DOHH2 (cell line): ENCODE measurements at regions not wholly inside any gene's neighbourhood (a gene's known extent, or its start where the extent isn't known, plus 50 kb on each side); places are given as distances from the start of the nearest gene placed in this dataset.

Experiments
- H3F3A ChIP-seq: fragments of 200-600 bp; sonication (generic), shearing (Covaris generic); 2 replicates; pipeline ENCODE4 v1.6.0; 2016; ENCODE audit warnings: antibody characterized with exemption, mild to moderate bottlenecking; ENCODE audit not compliant: control insufficient read depth, insufficient read depth
- H3K27ac ChIP-seq: fragments of 200-600 bp; sonication (generic); 2 replicates; pipeline ENCODE4 v1.5.1; 2014; ENCODE audit warnings: low read depth, mild to moderate bottlenecking, low read length, moderate library complexity
- H3K27me3 ChIP-seq: fragments of 200-600 bp; sonication (generic); 2 replicates; pipeline ENCODE4 v1.6.1; 2014; ENCODE audit warnings: mild to moderate bottlenecking, low read length, mixed read lengths; ENCODE audit not compliant: control insufficient read depth
- H3K36me3 ChIP-seq: fragments of 200-600 bp; sonication (generic); 2 replicates; pipeline ENCODE4 v1.6.1; 2014; ENCODE audit warnings: mild to moderate bottlenecking, low read length, moderate library complexity, mixed read lengths; ENCODE audit not compliant: control insufficient read depth
- H3K4me1 ChIP-seq: fragments of 200-600 bp; sonication (generic); 2 replicates; pipeline ENCODE4 v1.6.1; 2014; ENCODE audit warnings: mild to moderate bottlenecking, low read length, mixed read lengths; ENCODE audit not compliant: control insufficient read depth
- H3K4me2 ChIP-seq: fragments of 200-600 bp; sonication (generic); 2 replicates; pipeline ENCODE4 v1.6.0; 2014; ENCODE audit warnings: mild to moderate bottlenecking, low read length, moderate library complexity
- H3K4me3 ChIP-seq: fragments of 200-600 bp; sonication (generic); 2 replicates; pipeline ENCODE4 v1.5.1; 2014; ENCODE audit warnings: mild to moderate bottlenecking, low read length, mixed read lengths
- H3K79me2 ChIP-seq: fragments of 200-600 bp; sonication (generic); 2 replicates; pipeline ENCODE4 v1.6.1; 2014; ENCODE audit warnings: mild to moderate bottlenecking, low read length, mixed read lengths; ENCODE audit not compliant: control insufficient read depth
- H3K9me2 ChIP-seq: fragments of 200-600 bp; sonication (generic); replicated peaks from 2 replicates; pipeline ENCODE4 v1.6.1; 2014; ENCODE audit warnings: mild to moderate bottlenecking, low read length, mixed read lengths; ENCODE audit not compliant: control insufficient read depth
- H3K9me3 ChIP-seq: fragments of 200-600 bp; sonication (generic); 2 replicates; pipeline ENCODE4 v1.6.1; 2014; ENCODE audit warnings: antibody characterized with exemption, low read length, mixed read lengths; ENCODE audit not compliant: control insufficient read depth, insufficient read depth
- H4K20me1 ChIP-seq: fragments of 200-600 bp; sonication (generic); 2 replicates; pipeline ENCODE4 v1.6.0; 2014; ENCODE audit warnings: low read depth, mild to moderate bottlenecking, antibody characterized with exemption, low read length, moderate library complexity; ENCODE audit not compliant: control insufficient read depth, insufficient read depth
- EZH2phosphoT487 ChIP-seq: fragments of 200-600 bp; sonication (generic); IDR thresholded peaks from 2 replicates; pipeline ENCODE4 v1.6.1; 2017; ENCODE audit warnings: borderline replicate concordance, mild to moderate bottlenecking, antibody characterized with exemption, low read length, moderate library complexity, mixed read lengths
- TF ChIP-seq, protein P1 (sequence below): fragments of 200-600 bp; sonication (generic); IDR thresholded peaks from one replicate; pipeline ENCODE4 v1.5.1; 2014; ENCODE audit warnings: antibody characterized with exemption, mild to moderate bottlenecking, low read depth, low read length; ENCODE audit not compliant: poor library complexity, severe bottlenecking

DNA sequence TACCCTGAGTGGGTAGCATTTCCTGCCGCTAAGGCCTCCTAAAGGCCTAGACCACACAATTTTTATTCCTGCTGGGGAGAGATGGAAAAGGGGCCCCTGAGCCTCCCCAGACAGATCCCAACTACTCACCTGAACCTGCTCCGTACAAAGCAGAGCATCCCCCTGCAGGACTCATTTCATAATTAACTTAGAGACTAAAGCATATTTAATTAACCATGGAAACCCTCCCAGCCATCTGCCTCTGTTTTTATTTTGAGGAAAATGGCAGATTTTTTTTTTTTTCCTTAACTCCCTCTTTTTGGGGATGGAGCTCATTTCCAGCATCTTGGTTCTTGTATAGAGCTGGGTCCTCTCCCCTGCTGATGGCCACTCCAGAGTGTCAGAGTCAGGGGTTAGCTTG is 96.5 kb upstream of the CRHR1 start:
- Histone ChIP-seq H3K79me2 (no peaks in the 10 kb centered on the region), H3K27me3 (peaks cover 24% of the 10 kb centered on the region), H3K4me1 (no peaks in the 10 kb centered on the region), H4K20me1 (no peaks in the 10 kb centered on the region), H3K36me3 (no peaks in the 10 kb centered on the region), H3K27ac (no peak overlapping the region), H3K4me2 (no peak overlapping the region), H3F3A (no peaks in the 10 kb centered on the region), H3K9me2 (no peaks in the 10 kb centered on the region), H3K4me3 (no peak overlapping the region), H3K9me3 (no peaks in the 10 kb centered on the region)
- TF ChIP-seq, protein P1, sequence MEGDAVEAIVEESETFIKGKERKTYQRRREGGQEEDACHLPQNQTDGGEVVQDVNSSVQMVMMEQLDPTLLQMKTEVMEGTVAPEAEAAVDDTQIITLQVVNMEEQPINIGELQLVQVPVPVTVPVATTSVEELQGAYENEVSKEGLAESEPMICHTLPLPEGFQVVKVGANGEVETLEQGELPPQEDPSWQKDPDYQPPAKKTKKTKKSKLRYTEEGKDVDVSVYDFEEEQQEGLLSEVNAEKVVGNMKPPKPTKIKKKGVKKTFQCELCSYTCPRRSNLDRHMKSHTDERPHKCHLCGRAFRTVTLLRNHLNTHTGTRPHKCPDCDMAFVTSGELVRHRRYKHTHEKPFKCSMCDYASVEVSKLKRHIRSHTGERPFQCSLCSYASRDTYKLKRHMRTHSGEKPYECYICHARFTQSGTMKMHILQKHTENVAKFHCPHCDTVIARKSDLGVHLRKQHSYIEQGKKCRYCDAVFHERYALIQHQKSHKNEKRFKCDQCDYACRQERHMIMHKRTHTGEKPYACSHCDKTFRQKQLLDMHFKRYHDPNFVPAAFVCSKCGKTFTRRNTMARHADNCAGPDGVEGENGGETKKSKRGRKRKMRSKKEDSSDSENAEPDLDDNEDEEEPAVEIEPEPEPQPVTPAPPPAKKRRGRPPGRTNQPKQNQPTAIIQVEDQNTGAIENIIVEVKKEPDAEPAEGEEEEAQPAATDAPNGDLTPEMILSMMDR: no peak

- Histone ChIP-seq H3K79me2 (no peaks in the 10 kb centered on the region), H3K9me3 (no peaks in the 10 kb centered on the region), H4K20me1 (no peaks in the 10 kb centered on the region), H3K36me3 (no peaks in the 10 kb centered on the region), H3K4me3 (no peak overlapping the region), H3K4me2 (no peak overlapping the region), H3K9me2 (no peaks in the 10 kb centered on the region), H3K27me3 (peaks cover 25% of the 10 kb centered on the region), H3F3A (no peaks in the 10 kb centered on the region), H3K27ac (no peak overlapping the region), H3K4me1 (no peaks in the 10 kb centered on the region)
- TF ChIP-seq, protein P1: no peak
- TF ChIP-seq EZH2phosphoT487: no peak
Measured at GRCh38 chr17:45688353-45688752, 95.8 kb upstream of the CRHR1 start.

GRCh38 chr17:45688820-45689219 is 95.3 kb upstream of the CRHR1 start:
- no peak overlapping the region for H3K27ac ChIP-seq
- H3F3A ChIP-seq: no peaks in the 10 kb centered on the region
- TF ChIP-seq EZH2phosphoT487: no peak
- TF ChIP-seq, protein P1: no peak
- no peaks in the 10 kb centered on the region for H3K79me2 ChIP-seq
- H3K36me3 ChIP-seq: no peaks in the 10 kb centered on the region
- H3K4me1 ChIP-seq: no peaks in the 10 kb centered on the region
- H4K20me1 ChIP-seq: no peaks in the 10 kb centered on the region
- peaks cover 25% of the 10 kb centered on the region for H3K27me3 ChIP-seq
- H3K4me2 ChIP-seq: no peak overlapping the region
- no peak overlapping the region for H3K4me3 ChIP-seq
- no peaks in the 10 kb centered on the region for H3K9me3 ChIP-seq
- no peaks in the 10 kb centered on the region for H3K9me2 ChIP-seq

DNA sequence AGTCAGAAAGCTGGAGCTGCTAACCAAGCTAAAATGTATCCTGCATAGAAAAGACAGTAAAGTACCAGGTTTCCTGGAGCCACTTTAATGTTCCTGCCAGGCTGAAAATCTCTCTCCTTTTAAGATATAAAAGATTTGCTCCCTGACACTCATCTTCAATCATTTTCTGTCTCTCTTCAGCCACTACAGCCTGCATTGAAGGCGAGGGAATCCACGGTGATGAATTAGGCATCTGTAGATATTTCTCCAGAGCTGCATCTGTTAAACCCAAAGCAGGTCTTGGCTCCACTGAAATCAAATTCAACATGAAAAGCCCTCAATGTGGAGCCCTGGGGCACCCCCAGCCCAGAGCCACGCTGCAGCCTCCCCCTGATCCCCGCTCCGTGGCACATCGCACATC is 94.7 kb upstream of the CRHR1 start:
- no peaks in the 10 kb centered on the region for H4K20me1 ChIP-seq
- H3K4me3 ChIP-seq: no peak overlapping the region
- H3K27me3 ChIP-seq: peaks cover 25% of the 10 kb centered on the region
- H3K79me2 ChIP-seq: no peaks in the 10 kb centered on the region
- H3F3A ChIP-seq: no peaks in the 10 kb centered on the region
- H3K4me2 ChIP-seq: no peak overlapping the region
- no peaks in the 10 kb centered on the region for H3K9me3 ChIP-seq
- H3K27ac ChIP-seq: no peak overlapping the region
- H3K36me3 ChIP-seq: no peaks in the 10 kb centered on the region
- TF ChIP-seq, protein P1: no peak
- no peak for TF ChIP-seq EZH2phosphoT487
- no peaks in the 10 kb centered on the region for H3K4me1 ChIP-seq
- no peaks in the 10 kb centered on the region for H3K9me2 ChIP-seq
